ENCODE measurements at regions not wholly inside any gene's neighbourhood (a gene's known extent, or its start where the extent isn't known, plus 50 kb on each side); places are given as distances from the start of the nearest gene placed in this dataset.

DNA sequence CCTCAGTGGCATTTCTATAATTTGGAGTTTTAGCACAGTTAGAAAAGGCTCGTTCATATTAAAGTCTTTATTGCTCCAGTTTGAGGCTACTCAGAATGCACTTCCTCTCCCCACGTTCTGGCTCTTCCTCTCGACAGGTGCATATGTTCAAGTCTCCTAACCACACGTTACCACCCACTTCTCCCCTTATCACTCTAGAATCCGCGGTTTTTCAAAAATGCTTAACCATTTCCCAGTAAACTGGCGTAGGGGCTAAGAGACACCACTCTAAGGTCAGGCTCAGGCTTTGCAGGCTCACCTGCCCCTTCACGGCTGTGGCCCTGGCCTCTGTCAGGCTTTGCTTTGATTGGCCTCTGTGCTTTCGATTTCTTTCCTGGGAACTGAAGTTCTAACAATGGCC is 383.6 kb downstream of the GLRX3 start:
- DNase-seq: no peak

- DNase-seq: no peak
These were observed 395.1 kb downstream of the GLRX3 start for GRCh38 chr10:130531312-130531711.

- DNase-seq: no peak
These were observed 404.9 kb downstream of the GLRX3 start for GRCh38 chr10:130541090-130541489.

- no peak for DNase-seq
These were observed 406.6 kb downstream of the GLRX3 start for GRCh38 chr10:130542761-130543160.

DNA sequence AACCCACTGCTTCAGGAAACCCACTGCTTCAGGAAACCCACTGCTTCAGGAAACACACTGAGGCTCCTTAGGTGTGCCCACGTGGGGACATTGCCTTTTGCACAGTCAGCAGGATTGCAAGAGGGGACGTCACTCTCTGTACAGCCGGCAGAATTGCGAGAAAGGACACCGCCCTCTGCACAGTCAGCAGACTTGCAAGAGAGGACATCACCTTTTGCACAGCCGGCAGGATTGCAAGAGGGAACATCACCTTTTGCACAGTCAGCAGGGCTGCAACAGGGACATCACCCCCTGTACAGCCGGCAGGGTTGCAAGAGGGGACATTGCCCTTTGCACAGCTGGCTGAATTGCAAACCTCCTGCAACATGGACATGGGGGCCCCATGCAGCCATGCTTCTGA is 407.6 kb downstream of the GLRX3 start:
- no peak for DNase-seq

DNA sequence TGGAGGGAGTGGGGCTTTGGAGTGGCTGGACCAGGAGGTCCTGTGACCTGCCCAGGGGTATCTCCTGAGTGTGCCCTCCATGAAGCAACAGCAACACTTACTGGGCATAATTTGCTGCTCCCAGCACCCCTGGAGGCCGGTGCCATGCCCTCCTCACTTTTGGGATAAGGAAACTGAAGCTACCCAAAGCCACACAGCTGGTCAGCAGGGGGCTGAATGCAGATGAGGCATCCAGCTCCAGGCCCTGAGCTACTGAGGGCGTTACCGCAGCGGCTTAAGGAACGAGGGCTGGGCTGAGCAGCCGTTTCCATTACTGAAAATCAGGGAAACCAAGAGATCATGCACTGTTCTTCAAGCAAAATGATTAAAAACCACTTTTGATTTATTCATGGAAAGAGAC is 408.9 kb downstream of the GLRX3 start:
- no peak for DNase-seq

- DNase-seq: no peak
These were observed 409.5 kb downstream of the GLRX3 start for GRCh38 chr10:130545697-130546096.

- DNase-seq: no peak
These were observed 410.6 kb downstream of the GLRX3 start for GRCh38 chr10:130546841-130547240.

DNA sequence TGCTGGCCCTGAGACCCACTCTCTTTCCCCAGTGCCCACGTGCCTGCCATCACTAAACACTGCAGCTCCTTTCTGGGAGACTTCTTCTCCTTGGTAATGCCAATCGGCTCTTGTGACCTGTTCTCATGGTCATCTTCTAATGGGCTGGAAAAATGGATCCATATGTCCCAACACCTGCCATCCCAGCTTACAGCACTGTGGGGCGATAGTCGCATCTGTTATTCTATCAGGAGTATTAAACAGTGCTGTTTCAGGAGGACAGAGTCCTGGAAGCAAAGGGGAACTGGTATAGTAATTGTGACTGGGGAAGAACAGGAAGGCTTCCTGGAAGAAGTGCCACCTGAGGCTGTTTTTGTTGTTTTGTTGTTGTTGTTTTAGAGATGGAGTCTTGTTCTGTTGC is 411.2 kb downstream of the GLRX3 start:
- DNase-seq: no peak

- no peak for DNase-seq
These were observed 414.9 kb downstream of the GLRX3 start for GRCh38 chr10:130550952-130551674.

DNA sequence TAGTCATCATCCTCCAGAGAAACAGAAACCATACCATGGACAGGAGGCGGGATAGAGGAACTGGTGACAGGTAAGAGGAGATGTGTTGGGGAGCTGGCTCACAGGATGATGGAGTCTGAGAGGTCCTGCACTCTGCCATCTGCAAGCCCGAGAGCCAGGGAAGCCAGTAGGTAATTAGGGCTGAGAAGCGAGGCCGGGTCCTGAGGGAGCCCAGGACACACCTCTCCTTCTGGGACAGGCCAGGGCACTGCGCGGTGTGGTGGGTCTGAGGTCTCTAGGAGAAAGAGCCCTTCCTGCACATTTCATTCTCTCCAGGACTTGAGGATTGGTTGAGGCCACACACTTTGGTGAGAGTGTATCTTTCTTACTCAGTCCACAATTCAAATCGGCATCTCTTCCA is 415.5 kb downstream of the GLRX3 start:
- DNase-seq: no peak

DNA sequence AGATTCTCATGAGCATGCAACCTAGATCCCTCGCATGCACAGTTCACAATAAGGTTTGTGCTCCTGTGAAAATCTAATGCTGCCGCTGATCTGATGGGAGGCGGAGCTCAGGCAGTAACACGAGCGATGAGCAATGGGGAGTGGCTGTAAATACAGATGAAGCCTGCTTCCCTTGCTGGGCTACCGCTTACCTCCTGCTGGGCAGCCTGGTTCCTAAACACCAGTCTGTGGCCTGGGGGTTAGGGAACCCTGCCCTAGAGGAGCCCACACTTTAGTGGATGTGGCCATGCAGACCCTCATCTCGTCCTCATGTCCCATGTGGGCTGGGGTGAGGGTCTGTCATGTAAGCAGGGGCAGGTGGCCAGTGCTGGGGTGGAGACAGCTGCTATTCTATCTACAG is 417.6 kb downstream of the GLRX3 start:
- DNase-seq: no peak

- DNase-seq: no peak
These were observed 418.7 kb downstream of the GLRX3 start for GRCh38 chr10:130554701-130555410.

- DNase-seq: no peak
These were observed 419.2 kb downstream of the GLRX3 start for GRCh38 chr10:130555411-130555750.

DNA sequence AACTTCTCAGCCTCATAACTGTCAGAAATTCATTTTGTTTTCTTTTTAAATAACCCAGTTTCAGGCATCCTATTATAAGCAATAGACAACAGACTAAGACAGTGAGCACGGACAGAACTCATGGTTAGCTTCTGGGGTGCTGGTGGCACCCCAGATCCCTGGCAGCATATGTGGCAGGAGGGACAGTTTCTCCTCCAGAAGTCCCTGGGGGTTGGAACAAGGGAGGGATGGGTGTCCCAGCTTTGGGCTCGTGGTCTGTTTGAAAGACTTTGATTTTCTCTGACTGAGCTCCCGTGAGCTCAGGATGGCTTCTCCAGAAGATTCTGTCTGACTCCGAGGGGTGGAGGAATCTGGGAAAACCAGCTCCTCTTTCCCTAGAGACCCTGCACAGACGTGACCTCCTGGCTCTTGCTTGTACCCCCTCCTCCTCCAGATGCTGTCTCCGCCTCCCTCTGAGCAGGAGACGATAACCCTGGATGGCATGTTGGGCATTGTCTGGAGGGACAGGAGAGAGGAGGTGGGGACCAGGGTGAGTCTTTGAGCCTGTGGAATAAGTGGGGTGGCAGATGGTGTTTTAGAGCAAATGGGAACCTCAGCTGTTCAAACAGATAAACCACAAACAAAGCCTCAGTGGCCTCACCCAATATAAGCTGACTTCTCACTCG is 421.1 kb downstream of the GLRX3 start:
- DNase-seq: no peak

DNA sequence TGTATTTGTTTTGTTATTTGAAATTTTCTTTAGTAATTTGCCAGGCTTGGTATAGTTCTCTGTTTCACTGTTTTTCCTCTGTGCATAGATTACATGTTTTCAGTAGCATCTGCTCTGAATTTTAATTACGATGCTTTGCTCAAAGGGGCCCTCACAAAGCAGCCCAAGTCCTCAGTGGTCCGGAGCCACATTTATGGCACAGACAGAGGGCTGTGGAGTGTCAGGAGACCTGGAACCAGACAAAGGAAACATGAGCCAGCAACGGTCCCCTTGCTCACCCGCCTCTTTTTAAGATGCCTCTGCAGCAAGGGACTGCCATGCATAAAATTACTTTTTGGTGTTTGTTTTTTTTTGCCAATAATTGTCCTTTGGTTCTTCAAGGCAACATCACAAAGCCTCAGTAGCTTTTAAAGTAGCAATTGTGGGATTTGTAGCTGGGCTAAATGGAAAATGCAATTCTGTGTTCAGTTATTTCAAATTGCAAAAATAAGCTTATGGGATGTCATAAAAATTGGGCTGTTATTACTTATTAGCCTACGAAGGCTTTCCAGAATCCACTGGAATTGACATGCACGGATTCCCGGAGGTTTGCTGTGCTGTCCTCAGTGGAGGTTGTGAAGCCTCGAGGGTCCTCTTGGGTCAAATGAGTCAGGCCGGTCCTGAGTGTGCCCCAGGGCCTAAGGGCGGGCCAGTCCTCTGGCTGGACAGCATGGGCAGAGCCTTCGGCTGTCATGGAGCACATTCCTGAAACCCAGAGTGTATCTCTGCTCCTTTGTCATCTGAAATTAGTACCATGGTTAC is 422.8 kb downstream of the GLRX3 start:
- no peak for DNase-seq

GRCh38 chr10:130559547-130559880 is 423.3 kb downstream of the GLRX3 start:
- no peak for DNase-seq

DNA sequence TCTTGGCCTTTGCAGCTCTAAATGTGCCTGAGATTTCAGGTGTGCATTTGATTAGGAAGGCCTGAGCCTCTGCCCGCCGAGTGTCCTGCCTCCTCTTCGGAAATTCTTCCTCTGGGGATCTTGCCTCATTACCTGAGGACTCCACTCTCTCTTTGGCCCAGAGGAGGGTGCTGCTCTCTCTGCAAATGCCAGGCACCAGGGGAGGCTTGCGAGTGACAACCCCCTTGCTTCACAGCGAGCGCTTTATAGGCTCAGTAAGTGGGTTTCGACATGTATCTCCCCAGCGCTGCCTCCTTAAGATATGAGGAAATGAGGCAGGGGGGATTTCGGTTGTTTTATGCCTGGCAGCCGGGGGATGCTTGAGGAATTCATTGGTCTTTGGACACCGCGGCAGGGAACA is 423.9 kb downstream of the GLRX3 start:
- no peak for DNase-seq

GRCh38 chr10:130560573-130560972 is 424.4 kb downstream of the GLRX3 start:
- DNase-seq: no peak

GRCh38 chr10:130561681-130562080 is 425.5 kb downstream of the GLRX3 start:
- no peak for DNase-seq

DNA sequence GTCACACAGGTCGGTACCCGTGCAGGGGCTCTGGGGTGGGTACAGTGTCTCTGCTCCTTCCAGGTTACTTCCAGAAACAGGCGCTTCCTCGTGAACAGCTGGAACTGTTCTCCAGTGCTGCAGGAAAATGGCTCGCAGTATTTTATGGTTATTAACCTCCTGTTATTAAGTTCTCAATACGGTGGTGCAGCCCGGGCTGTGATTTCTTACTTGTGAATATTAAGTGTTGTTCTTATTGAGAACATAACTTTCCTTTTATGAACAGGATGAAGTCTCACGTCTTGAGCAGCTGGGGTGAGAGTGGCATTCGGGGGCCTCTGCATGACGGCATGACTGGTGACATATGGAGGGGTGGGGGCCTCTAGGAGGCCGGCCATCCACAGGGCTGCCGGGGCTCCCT is 430.8 kb downstream of the GLRX3 start:
- no peak for DNase-seq

- no peak for DNase-seq
These were observed 431.2 kb downstream of the GLRX3 start for GRCh38 chr10:130567436-130567835.

DNA sequence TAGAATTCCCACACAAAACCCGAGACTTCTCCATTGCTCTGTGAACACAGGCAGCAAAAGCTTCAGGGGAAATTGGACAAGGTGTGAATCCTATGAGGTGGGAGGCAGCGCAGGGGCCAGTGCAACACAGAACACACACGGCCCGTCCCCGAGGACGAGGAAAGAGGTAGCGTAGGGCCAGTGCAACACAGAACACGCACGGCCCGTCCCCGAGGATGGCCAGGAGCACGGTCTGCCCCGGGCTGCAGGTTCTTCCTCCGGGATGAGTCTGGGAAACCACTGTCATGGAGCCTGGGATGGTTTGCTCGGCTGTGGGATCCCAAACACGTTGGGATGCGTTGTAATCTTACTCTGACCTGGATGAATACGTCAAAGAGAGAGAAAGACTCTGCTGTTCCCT is 432.1 kb downstream of the GLRX3 start:
- no peak for DNase-seq

DNA sequence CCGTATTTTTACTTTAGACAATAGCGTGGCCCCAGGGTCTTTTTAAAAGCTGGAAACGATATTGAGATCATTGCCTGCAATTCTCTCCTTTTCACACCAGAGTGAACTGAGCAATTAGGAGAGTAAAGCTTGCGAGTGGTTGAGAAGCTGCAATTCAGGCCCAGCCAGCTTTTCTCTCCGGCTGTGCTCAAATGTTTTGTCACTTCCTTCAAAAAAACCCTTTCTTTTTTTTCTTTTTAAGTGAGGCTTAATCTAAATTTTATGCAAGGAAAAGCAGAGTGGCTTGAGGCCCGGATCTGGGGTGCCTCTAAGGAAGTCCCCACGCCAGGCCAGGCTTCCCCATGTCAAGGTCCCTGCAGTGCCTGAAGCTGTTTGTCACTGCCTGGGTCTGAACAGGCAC is 433.9 kb downstream of the GLRX3 start:
- no peak for DNase-seq

All from DMS 273 treated with DMSO at 0.1 percent for 48 hours (cell line).